ENCODE measurements at regions not wholly inside any gene's neighbourhood (a gene's known extent, or its start where the extent isn't known, plus 50 kb on each side); places are given as distances from the start of the nearest gene placed in this dataset.

- Histone ChIP-seq H3K4me1 (ENCODE audit: insufficient read depth, low read length, poor library complexity, severe bottlenecking) (no peaks in the 10 kb centered on the region), H3K79me2 (ENCODE audit: insufficient read depth, low read length) (no peaks in the 10 kb centered on the region), H3K9me2 (replicated peaks; ENCODE audit: low read depth, low read length) (no peaks in the 10 kb centered on the region), H3K9me3 (ENCODE audit: insufficient read depth, low read depth, low read length) (peaks cover 11% of the 10 kb centered on the region), H2AFZ (ENCODE audit: low read length) (no peak overlapping the region), H3K27me3 (ENCODE audit: insufficient read depth, low read length, poor library complexity, severe bottlenecking) (no peaks in the 10 kb centered on the region), H3F3A (ENCODE audit: low read depth) (no peaks in the 10 kb centered on the region), H3K36me3 (ENCODE audit: insufficient read depth, low read length) (no peaks in the 10 kb centered on the region), H3K9ac (ENCODE audit: low read depth, low read length, poor library complexity, severe bottlenecking) (no peak overlapping the region), H4K20me1 (ENCODE audit: insufficient read depth, low read length, poor library complexity, severe bottlenecking) (no peaks in the 10 kb centered on the region), H3K4me2 (ENCODE audit: low read depth, low read length, poor library complexity, severe bottlenecking) (no peak overlapping the region), H3K4me3 (ENCODE audit: low read length, poor library complexity, severe bottlenecking) (no peak overlapping the region)
- TF ChIP-seq EZH2phosphoT487 (IDR thresholded peaks at IDR 0.05; ENCODE audit: borderline replicate concordance), result no peak
- TF ChIP-seq CTCF (conservative IDR thresholded peaks at IDR 0.05; ENCODE audit: low read length), result no peak
These were observed 1960.9 kb upstream of the DEFB115 start for GRCh38 chr20:29296256-29297230.

GRCh38 chr20:29297411-29298270 is 1959.8 kb upstream of the DEFB115 start:
- no peaks in the 10 kb centered on the region for H3K9me2 ChIP-seq (replicated peaks; ENCODE audit: low read depth, low read length)
- H3K4me1 ChIP-seq (ENCODE audit: insufficient read depth, low read length, poor library complexity, severe bottlenecking), result no peaks in the 10 kb centered on the region
- no peaks in the 10 kb centered on the region for H3K79me2 ChIP-seq (ENCODE audit: insufficient read depth, low read length)
- H4K20me1 ChIP-seq (ENCODE audit: insufficient read depth, low read length, poor library complexity, severe bottlenecking), result no peaks in the 10 kb centered on the region
- H3K27me3 ChIP-seq (ENCODE audit: insufficient read depth, low read length, poor library complexity, severe bottlenecking), result no peaks in the 10 kb centered on the region
- H3K9me3 ChIP-seq (ENCODE audit: insufficient read depth, low read depth, low read length), result peaks cover 11% of the 10 kb centered on the region
- H3K36me3 ChIP-seq (ENCODE audit: insufficient read depth, low read length), result no peaks in the 10 kb centered on the region
- no peak for TF ChIP-seq EZH2phosphoT487 (IDR thresholded peaks at IDR 0.05; ENCODE audit: borderline replicate concordance)
- H3F3A ChIP-seq (ENCODE audit: low read depth), result no peaks in the 10 kb centered on the region
- H2AFZ ChIP-seq (ENCODE audit: low read length), result no peak overlapping the region
- no peak overlapping the region for H3K9ac ChIP-seq (ENCODE audit: low read depth, low read length, poor library complexity, severe bottlenecking)
- no peak overlapping the region for H3K4me3 ChIP-seq (ENCODE audit: low read length, poor library complexity, severe bottlenecking)
- H3K4me2 ChIP-seq (ENCODE audit: low read depth, low read length, poor library complexity, severe bottlenecking), result no peak overlapping the region

- no peaks in the 10 kb centered on the region for H4K20me1 ChIP-seq (ENCODE audit: insufficient read depth, low read length, poor library complexity, severe bottlenecking)
- peaks cover 11% of the 10 kb centered on the region for H3K9me3 ChIP-seq (ENCODE audit: insufficient read depth, low read depth, low read length)
- no peaks in the 10 kb centered on the region for H3F3A ChIP-seq (ENCODE audit: low read depth)
- no peak overlapping the region for H2AFZ ChIP-seq (ENCODE audit: low read length)
- H3K79me2 ChIP-seq (ENCODE audit: insufficient read depth, low read length), result no peaks in the 10 kb centered on the region
- no peaks in the 10 kb centered on the region for H3K9me2 ChIP-seq (replicated peaks; ENCODE audit: low read depth, low read length)
- no peaks in the 10 kb centered on the region for H3K36me3 ChIP-seq (ENCODE audit: insufficient read depth, low read length)
- no peaks in the 10 kb centered on the region for H3K4me1 ChIP-seq (ENCODE audit: insufficient read depth, low read length, poor library complexity, severe bottlenecking)
- H3K9ac ChIP-seq (ENCODE audit: low read depth, low read length, poor library complexity, severe bottlenecking), result no peak overlapping the region
- H3K27me3 ChIP-seq (ENCODE audit: insufficient read depth, low read length, poor library complexity, severe bottlenecking), result no peaks in the 10 kb centered on the region
- no peak overlapping the region for H3K4me3 ChIP-seq (ENCODE audit: low read length, poor library complexity, severe bottlenecking)
- no peak overlapping the region for H3K4me2 ChIP-seq (ENCODE audit: low read depth, low read length, poor library complexity, severe bottlenecking)
- TF ChIP-seq EZH2phosphoT487 (IDR thresholded peaks at IDR 0.05; ENCODE audit: borderline replicate concordance) (no peak), CTCF (conservative IDR thresholded peaks at IDR 0.05; ENCODE audit: low read length) (no peak)
These were observed 1959.2 kb upstream of the DEFB115 start for GRCh38 chr20:29298271-29298590.
